SU-DHL-6 (cell line): ENCODE measurements at regions not wholly inside any gene's neighbourhood (a gene's known extent, or its start where the extent isn't known, plus 50 kb on each side); places are given as distances from the start of the nearest gene placed in this dataset.
"Not testable (repeated sequence)": the region's sequence is repeated elsewhere in the genome, so short reads cannot be mapped to it uniquely, and the experiment has no call there.

ENCODE experiments used
- H2AFZ ChIP-seq: fragments of 200-600 bp; sonication (generic); 2 replicates; pipeline ENCODE4 v1.6.1; 2014; ENCODE audit warnings: low read depth, mild to moderate bottlenecking, moderate library complexity, mixed read lengths, antibody characterized with exemption, low read length; ENCODE audit not compliant: severe bottlenecking
- H3F3A ChIP-seq: fragments of 200-600 bp; shearing (Covaris generic); 2 replicates; pipeline ENCODE4 v1.6.0; 2016; ENCODE audit warnings: antibody characterized with exemption, mild to moderate bottlenecking; ENCODE audit not compliant: insufficient read depth
- H3K27ac ChIP-seq: fragments of 200-600 bp; sonication (generic); 2 replicates; pipeline ENCODE4 v1.5.1; 2016; ENCODE audit warnings: low read depth, mild to moderate bottlenecking, low read length, moderate library complexity, mixed read lengths
- H3K27me3 ChIP-seq: fragments of 200-600 bp; sonication (generic), shearing (Covaris generic); 2 replicates; pipeline ENCODE4 v1.6.0; 2014; ENCODE audit warnings: mild to moderate bottlenecking, low read length
- H3K36me3 ChIP-seq: fragments of 200-600 bp; sonication (generic); 2 replicates; pipeline ENCODE4 v1.6.1; 2014; ENCODE audit warnings: mild to moderate bottlenecking, low read length, mixed read lengths
- H3K4me2 ChIP-seq: fragments of 300-600, 200-600 bp; shearing (Covaris generic), sonication (generic); 2 replicates; pipeline ENCODE4 v1.6.0; 2014; ENCODE audit warnings: low read length, low read depth, mild to moderate bottlenecking; ENCODE audit not compliant: poor library complexity, severe bottlenecking
- H3K4me3 ChIP-seq: fragments of 200-600 bp; sonication (generic); 2 replicates; pipeline ENCODE4 v1.5.1; 2014; ENCODE audit warnings: antibody characterized with exemption, low read length, mild to moderate bottlenecking, mixed read lengths; ENCODE audit not compliant: insufficient read depth, poor library complexity, severe bottlenecking
- H3K79me2 ChIP-seq: fragments of 200-600 bp; sonication (generic); 2 replicates; pipeline ENCODE4 v1.6.1; 2014; ENCODE audit warnings: mild to moderate bottlenecking, low read length, moderate library complexity; ENCODE audit not compliant: insufficient read depth
- H3K9ac ChIP-seq: fragments of 200-600 bp; sonication (generic); 2 replicates; pipeline ENCODE4 v1.7.0; 2014; ENCODE audit warnings: mild to moderate bottlenecking, low read length
- H3K9me2 ChIP-seq: fragments of 200-600 bp; sonication (generic); replicated peaks from 2 replicates; pipeline ENCODE4 v1.6.1; 2014; ENCODE audit warnings: low read length; ENCODE audit not compliant: insufficient read depth
- H3K9me3 ChIP-seq: fragments of 200-600 bp; sonication (generic); 2 replicates; pipeline ENCODE4 v1.6.1; 2014; ENCODE audit warnings: low read length, mixed read lengths; ENCODE audit not compliant: insufficient read depth
- H4K20me1 ChIP-seq: fragments of 200-600 bp; sonication (generic); 2 replicates; pipeline ENCODE4 v1.6.1; 2014; ENCODE audit warnings: low read depth, mild to moderate bottlenecking, antibody characterized with exemption, low read length, moderate library complexity, mixed read lengths
- CTCF ChIP-seq: fragments of 200-600 bp; sonication (generic); IDR thresholded peaks from one replicate; pipeline ENCODE4 v1.5.1; 2017; ENCODE audit warnings: antibody characterized with exemption, mild to moderate bottlenecking, low read length, moderate library complexity; ENCODE audit not compliant: insufficient read depth, poor library complexity, severe bottlenecking
- EZH2phosphoT487 ChIP-seq: fragments of 200-600 bp; sonication (generic), shearing (Covaris generic); conservative IDR thresholded peaks from 2 replicates; pipeline ENCODE4 v1.6.1; 2018; ENCODE audit warnings: mild to moderate bottlenecking, antibody characterized with exemption, low read length, moderate library complexity, mixed read lengths

GRCh38 chrX:125678258-125678657, 358.6 kb downstream of the TEX13C start:
- Histone ChIP-seq H3K27me3 (no peaks in the 10 kb centered on the region), H3F3A (no peaks in the 10 kb centered on the region), H2AFZ (no peak overlapping the region), H3K9me2 (no peaks in the 10 kb centered on the region), H3K79me2 (no peaks in the 10 kb centered on the region), H3K4me2 (no peak overlapping the region), H4K20me1 (no peaks in the 10 kb centered on the region), H3K27ac (no peak overlapping the region), H3K4me3 (no peak overlapping the region), H3K9me3 (no peaks in the 10 kb centered on the region), H3K36me3 (no peaks in the 10 kb centered on the region), H3K9ac (no peak overlapping the region)
- TF ChIP-seq EZH2phosphoT487 (no peak), CTCF (no peak)

- no peak overlapping the region for H3K9ac ChIP-seq
- TF ChIP-seq CTCF (no peak), EZH2phosphoT487 (no peak)
- H3K9me2 ChIP-seq = no peaks in the 10 kb centered on the region
- no peaks in the 10 kb centered on the region for H4K20me1 ChIP-seq
- no peaks in the 10 kb centered on the region for H3K36me3 ChIP-seq
- no peaks in the 10 kb centered on the region for H3K27me3 ChIP-seq
- no peak overlapping the region for H3K4me2 ChIP-seq
- no peak overlapping the region for H3K27ac ChIP-seq
- H2AFZ ChIP-seq = no peak overlapping the region
- H3K79me2 ChIP-seq = no peaks in the 10 kb centered on the region
- H3F3A ChIP-seq = no peaks in the 10 kb centered on the region
- no peaks in the 10 kb centered on the region for H3K9me3 ChIP-seq
- H3K4me3 ChIP-seq = no peak overlapping the region
These were observed 360.7 kb downstream of the TEX13C start for GRCh38 chrX:125680366-125680765.

- H3K9me2 ChIP-seq = no peaks in the 10 kb centered on the region
- TF ChIP-seq EZH2phosphoT487 = no peak
- no peak for TF ChIP-seq CTCF
These were observed 361.4 kb downstream of the TEX13C start for GRCh38 chrX:125681058-125681457.

GRCh38 chrX:125681507-125681906, 361.8 kb downstream of the TEX13C start:
- Histone ChIP-seq H3K4me3 (no peak overlapping the region), H3F3A (no peaks in the 10 kb centered on the region), H3K27me3 (no peaks in the 10 kb centered on the region), H3K9me3 (no peaks in the 10 kb centered on the region), H3K27ac (no peak overlapping the region), H4K20me1 (no peaks in the 10 kb centered on the region), H3K9ac (no peak overlapping the region), H3K79me2 (no peaks in the 10 kb centered on the region), H3K4me2 (no peak overlapping the region), H3K9me2 (no peaks in the 10 kb centered on the region), H2AFZ (no peak overlapping the region), H3K36me3 (no peaks in the 10 kb centered on the region)
- no peak for TF ChIP-seq EZH2phosphoT487
- TF ChIP-seq CTCF = no peak

More at GRCh38 chrX:125681058-125681457, 361.4 kb downstream of the TEX13C start:
- Histone ChIP-seq H3K4me2 (no peak overlapping the region), H2AFZ (no peak overlapping the region), H4K20me1 (no peaks in the 10 kb centered on the region), H3K9me3 (no peaks in the 10 kb centered on the region), H3F3A (no peaks in the 10 kb centered on the region), H3K36me3 (no peaks in the 10 kb centered on the region), H3K79me2 (no peaks in the 10 kb centered on the region), H3K9ac (no peak overlapping the region), H3K4me3 (no peak overlapping the region), H3K27ac (no peak overlapping the region), H3K27me3 (no peaks in the 10 kb centered on the region)

GRCh38 chrX:125690522-125690921, 370.9 kb downstream of the TEX13C start:
- not testable (repeated sequence) for H3K27ac ChIP-seq

More at GRCh38 chrX:125690522-125690921, 370.9 kb downstream of the TEX13C start:
- H3K4me3 ChIP-seq, H3K27me3 ChIP-seq, H3K4me2 ChIP-seq, H4K20me1 ChIP-seq, H3K9me2 ChIP-seq, H2AFZ ChIP-seq, H3K36me3 ChIP-seq, H3K79me2 ChIP-seq, H3F3A ChIP-seq, H3K9ac ChIP-seq, H3K9me3 ChIP-seq: not testable (repeated sequence)
